HG03103 (cell line): ENCODE measurements at regions not wholly inside any gene's neighbourhood (a gene's known extent, or its start where the extent isn't known, plus 50 kb on each side); places are given as distances from the start of the nearest gene placed in this dataset.
"Not testable (repeated sequence)": the region's sequence is repeated elsewhere in the genome, so short reads cannot be mapped to it uniquely, and the experiment has no call there.

Source experiments
- ATAC-seq: cut with Tn5 transposase; IDR thresholded peaks from one replicate; pipeline ENCODE4 v1.9.1; 2021; ENCODE audit warnings: low read depth; ENCODE audit not compliant: unreplicated experiment

DNA sequence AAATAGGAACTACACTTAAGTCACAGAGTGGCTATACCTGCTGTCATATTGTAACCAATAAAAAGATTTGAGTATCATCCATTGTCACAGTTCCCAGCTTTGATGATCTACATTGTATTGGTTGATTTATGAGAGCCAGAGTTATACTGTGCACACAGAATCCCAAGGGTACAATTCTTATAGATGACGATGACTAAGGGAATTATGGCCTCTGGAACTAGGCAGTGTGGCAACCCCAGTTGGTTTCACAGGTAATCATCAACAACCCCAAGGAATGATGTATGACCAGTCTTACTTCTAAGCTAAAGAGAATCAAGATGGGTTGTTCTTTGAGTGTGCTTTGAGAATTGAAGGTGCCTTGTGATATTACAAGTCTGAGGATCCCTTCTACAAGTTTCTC is 217.3 kb downstream of the ETAA1 start:
- no peak for ATAC-seq

DNA sequence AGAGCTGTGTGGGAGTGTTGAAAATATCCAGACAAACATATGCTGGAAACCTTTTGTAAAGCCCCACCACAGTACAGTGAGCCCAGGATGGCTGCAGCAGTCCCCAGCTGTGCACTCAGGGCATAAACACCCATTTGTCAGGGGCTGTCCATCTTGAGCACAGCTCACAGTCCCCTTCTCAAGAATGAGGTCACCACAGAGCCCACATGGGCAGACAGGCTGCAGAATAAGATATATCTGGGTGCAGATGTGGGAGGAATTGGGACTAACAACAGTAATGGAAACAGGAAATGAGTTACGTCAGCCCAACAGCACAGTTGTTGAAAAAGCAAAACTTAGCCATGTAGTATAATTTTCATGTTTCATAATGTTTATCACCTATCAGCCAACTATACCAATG is 219.6 kb downstream of the ETAA1 start:
- peak; percentile 84 for ATAC-seq

DNA sequence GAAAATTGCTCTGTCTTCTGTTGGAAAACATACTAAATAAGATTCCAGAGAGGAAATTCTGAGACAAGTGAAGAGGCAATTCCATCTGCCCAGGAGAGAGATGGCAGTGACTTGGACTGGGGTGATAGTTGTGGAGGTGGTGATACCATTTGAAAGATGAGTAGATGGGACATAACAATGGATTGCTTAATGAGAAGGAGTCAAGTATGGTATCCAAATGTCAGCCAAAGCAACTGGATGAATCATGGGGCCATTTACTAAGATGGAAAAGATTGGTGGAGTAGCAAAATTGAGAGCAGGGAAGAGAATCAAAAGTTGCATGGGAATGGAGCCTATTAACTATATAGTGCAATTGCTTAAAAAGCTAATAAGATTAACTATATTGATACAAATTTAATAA is 222.1 kb downstream of the ETAA1 start:
- ATAC-seq, result no peak

DNA sequence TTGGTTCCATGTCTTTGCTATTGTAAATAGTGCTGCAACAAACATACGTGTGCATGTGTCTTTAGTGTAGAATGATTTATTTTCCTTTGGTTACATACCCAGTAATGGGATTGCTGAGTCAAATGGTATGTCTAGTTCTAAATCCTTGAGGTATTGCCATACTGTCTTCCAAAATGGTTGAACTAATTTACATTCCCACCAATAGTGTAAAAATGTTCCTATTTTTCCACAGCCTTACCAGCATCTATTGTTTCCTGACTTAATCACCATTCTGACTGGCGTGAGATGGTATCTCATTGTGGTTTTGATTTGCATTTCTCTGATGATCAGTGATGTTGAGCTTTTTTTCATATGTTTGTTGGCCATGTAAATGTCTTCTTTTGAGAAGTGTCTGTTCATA is 226.6 kb downstream of the ETAA1 start:
- ATAC-seq, result not testable (repeated sequence)

DNA sequence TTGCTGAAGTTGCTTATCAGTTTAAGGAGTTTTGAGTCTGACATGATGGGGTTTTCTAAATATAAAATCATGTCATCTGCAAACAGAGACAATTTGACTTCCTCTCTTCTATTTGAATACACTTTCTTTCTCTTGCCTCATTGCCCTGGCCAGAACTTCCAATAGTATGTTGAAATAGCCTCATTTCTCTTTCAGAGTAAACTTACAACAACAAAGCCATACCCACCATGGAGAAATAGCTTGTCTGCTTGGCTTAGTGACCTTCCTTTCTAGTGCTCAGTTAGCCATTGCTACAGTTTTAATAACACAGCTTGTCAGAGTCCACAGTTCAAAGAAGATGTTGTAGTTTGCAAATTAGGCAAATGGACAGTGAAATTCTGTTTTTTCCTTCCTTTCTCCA is 228.0 kb downstream of the ETAA1 start:
- no peak for ATAC-seq

DNA sequence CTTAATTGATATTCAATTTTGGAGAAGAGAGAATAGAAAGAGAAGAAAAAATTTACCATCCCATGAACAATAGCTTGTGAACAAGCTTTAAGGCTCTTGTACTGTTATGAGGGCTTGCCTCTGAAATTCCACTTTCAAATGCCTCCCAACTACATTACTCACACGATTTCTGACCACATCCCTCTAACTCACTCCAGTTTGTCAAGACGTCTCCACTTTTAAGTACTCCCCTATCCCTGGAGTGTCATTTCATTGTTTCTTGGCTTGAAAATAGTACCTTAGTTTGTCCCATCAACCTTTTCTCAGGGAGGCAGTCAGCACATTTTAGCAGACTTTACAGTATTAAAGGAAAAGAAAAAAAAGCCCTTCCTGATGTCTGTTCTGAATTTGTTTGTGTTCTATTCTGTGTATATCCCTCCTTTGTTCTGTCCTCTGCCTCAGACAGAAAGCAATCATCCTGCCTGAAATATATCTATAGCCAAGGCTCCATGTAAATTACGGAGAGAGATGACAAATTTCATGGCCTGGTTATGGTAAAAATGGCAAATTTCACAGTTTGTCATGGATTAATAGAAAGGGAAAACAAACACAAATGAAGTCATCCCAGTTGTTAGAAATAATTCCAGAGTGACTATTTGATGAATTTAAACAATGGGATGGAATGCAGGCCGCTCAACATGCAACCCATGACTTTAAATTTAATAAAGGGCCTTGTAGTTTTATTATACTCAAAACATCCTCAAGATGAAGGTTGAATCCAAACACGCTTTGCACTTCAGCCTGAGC is 228.8 kb downstream of the ETAA1 start:
- ATAC-seq, result no peak

DNA sequence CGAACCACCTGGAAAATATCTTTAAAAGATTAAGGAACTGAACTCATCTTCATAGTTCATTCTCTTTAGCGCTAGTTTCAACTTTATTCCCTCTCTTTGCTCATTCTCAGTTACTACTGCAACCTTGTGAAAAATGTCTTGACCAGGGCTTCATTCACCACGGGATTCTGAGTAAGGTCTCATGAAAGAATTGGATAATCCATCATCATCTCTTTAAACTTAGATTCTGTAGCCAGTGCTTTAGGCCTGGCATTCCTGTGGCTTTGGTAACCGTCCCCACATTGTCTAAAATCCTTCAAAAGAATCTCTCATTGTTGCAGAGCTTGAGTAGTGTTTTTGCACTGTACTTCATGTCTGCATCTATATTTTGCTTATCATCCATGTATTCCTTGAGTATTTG is 229.5 kb downstream of the ETAA1 start:
- no peak for ATAC-seq

DNA sequence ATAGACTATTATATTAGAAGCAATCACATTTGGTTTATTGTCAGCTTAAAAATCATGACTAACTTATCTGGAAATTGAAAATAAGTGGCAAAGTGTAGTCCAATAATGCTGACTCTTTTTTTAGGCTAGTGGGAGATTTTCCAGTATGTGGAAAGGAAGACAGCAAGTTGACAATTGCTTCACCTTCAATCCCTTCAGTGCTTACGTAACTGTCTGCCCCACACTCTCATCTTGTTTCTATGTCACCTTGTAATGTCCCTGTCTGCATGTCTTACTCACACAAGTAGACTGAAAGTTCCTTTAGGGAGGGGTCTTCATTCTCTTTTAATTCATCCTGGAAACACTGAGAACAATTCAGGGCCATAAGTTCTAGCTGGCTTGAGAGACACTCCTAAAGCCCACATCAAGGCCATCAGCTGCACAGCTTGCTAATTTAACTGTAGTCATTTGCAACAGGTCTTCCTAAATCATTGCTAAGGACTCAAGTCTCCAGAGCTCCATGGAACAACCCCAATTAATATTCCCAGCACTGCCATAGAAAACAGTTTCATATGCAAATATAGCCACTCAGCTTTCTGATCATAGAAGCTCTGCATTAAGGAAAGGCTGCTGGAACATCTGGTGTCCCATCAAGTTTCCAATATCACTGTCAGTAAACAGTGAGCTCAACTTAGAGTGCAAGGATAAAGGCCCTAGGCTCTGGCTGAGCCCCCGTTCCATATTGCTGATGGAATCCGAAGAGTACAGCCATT is 230.5 kb downstream of the ETAA1 start:
- ATAC-seq, result no peak

DNA sequence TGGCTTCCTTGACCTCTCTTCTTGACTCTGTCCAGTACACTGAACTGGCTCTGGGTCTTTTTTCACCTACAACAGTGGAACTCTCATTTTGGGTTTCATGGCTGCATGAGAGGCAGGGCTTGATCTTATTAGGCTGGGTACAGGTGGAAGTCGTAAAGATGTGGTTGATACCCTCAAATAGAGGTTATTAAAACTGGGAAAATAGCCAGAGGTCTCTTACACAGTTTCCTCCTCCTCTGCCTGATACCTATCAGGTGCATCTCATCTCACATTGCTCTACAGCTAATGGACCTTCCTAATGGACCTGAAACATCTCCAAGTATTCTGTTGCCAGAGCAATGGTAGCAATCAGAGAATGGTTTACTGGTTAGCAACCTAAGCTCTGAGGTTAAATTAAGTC is 231.8 kb downstream of the ETAA1 start:
- no peak for ATAC-seq

DNA sequence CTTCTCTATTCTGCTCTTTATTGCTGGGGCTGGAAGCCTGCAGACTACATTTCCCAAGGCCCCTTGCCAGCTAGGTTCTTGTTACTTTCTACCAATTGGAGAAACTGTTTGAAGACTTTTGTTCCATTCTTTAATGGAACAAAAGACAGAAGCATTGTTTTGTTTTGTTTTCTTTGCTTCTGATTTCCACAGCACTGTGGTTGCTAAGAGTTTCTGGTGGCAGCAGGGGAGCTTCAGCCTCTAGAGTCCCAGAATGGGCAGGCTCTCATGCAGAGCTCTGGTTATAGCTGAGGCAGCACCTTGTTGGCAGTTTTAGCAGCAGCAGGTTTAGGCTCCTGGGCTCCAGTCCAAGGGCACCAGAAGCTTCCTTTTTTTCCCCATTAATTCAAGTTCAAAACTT is 234.3 kb downstream of the ETAA1 start:
- no peak for ATAC-seq

DNA sequence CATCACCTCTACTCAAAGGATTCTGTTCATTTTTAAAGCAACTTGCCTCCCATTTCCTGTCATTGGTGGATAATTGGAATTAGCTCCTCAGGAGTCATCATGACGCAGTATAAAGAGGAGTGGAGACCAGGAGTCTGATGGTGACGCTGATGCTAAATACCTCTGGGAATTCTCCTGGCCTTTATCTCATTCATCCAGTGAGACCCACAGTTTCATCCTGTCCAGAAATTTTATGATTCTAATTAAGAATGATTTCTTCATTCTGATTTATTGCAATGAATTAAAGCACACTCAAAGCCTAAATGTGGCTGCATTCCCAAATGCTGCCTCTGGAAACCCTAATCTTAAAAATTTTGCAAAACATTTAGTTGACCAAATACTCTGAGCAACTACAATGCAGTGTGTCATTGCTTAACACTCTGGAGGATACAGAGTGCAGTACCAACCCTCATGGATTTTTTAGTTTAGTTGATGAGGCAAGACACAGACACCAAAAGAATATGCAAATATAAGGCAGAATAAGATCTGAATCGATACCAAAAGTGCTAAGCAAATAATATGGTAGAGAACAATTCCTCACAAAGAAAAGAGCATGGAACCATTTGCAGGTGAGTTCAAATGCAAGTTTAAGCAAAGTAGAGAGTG is 236.2 kb downstream of the ETAA1 start:
- no peak for ATAC-seq

DNA sequence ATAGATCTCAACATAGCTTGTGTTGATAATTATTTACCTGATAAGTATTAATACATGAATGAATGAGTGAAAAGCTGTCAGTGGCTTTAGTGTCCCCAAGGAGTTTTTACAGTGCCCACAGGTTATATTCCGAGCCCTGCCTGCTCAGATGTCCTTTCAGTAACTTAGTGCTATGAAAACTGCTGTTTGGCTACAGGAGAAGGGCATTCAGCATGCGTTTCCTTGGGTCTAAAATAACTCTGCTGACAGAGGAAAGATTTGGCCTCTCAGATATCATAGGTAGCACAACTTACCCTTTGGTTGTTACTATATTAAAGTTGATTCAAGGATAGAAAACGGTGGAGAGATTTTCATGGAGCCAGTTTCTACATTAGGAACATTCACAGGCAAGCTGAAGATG is 241.0 kb downstream of the ETAA1 start:
- no peak for ATAC-seq

DNA sequence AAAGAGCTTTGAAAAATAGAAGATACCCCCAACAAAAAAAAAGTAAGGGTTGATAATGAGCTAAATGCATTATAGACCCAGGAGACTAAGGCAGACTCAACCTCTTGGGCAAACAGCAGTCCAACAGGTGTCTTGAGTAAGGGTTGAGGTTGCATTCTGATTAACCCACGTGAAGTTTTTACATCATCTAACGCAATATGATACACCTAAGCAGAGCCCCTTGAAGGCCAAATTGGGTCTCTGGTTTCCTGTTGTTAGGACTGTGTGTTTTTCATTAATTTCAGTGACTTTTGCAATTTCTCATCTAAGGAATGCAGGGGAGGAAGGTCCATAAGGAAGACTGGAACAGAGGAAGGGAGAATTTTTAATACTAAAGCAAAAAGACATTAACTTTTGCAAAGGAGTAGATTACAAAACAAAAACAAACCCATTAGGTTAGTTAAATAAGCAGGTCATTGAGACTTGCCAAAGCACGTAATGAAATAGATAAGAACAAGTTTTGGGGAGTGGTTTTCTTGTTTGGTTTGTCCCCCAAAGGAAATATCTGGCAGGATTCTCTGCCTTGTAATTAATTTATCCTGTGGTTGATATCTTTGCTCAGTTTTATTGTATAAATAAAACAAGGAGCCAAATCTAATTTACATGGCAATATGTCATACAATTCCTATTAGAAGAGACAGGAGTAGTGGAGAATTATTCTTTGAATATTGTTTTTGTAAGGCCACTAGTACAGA is 244.3 kb downstream of the ETAA1 start:
- no peak for ATAC-seq

DNA sequence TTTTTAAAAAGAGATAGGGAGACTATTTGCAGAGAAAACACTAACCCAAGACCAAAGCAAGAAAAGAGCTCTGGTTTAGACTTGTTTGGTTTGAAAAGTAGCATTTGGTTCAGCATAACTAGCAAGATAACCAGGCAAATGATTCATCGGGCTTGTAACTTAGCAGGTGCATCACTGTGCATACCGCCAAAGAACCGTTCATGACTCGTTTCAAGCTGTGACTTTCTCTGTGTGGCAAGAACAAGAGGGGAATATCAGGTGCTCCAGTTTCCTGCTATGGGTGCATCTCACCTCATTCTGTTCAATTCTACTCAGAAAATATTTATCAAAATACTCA is 244.9 kb downstream of the ETAA1 start:
- ATAC-seq, result no peak

DNA sequence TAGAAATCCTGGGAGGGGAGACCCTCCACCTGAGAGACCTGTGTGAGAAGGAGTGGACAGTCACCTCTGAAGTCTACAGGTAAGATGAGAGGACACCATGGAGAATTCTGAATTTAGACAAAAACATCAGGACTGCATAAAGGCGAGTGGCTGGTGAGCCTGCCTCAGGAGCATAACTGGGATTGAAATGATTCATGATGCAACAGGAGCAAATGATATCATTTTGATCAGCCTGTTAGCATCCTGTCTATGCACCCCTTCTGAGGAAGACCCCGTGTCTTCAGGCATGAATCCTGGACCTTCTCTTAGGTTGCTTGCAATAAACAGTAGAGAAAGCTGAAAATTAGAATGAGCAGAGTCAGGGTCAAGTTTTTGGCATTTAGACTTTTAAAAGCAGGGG is 245.8 kb downstream of the ETAA1 start:
- no peak for ATAC-seq

DNA sequence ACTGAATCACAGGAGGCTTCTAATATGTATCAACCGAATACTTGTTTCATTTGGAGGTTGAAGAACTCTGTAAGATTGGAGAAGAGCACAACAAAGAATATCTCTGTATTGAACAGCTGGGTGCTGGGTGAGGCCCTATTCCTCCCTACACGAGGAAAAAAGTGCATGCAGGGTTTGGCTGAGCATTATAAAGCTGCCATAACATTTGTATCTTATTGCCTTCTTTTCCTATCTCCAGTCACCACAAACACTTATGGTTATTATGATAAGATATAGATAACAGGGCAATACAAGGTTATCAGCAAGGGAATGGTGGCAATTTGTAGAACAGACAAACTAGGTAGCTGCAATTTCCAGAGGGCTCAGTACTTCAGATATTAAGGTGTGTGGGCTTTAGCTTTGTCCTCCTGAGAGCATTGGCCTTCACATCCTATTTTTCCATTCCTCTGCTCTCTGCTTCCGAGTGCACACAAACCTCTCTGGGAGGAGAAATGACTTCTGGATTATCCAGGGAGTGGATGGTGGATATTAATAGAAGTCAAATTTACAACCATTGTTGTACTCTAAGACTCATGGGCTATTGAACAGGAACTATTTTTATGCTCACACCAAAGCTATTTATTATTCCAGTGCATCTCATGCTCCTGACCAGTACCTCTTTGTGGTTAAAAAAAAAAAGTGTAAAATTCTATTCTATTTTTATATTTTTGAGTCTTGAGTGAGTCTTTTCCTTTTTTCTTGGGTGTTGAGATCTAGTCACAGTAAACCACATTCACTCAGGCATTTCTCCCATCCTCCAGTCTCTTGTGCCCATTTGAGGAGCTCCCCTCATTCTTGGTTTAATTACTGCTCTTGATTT is 248.4 kb downstream of the ETAA1 start:
- no peak for ATAC-seq

DNA sequence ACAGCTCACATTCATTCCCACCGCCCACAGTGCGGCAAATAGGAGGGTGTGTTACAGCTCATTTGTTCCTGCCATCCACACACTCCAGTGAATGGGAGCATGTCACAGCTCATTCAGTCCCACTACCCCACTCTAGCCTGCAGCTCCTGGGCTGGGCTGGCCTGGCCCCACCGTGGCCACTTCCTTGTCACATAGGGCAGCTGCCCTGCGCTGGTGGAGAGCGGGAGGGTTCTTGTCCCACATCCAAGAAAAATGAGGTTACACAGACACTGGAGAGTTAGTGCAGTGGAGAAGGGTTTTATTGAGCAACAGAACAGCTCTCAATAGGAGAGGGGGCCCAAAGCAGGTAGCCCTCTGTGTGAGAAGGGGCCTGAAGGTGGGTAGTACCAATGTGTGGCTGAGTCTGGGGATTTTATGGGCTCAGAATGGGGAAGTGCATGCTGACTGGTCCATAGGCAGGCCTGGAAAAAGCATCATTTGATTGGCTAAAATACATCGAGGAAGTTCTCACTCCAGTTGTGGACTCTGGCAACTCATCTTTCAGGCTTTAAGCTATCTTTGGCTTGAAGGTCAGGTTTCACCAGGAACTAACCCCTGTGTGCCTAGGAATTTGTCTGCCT is 249.7 kb downstream of the ETAA1 start:
- ATAC-seq, result no peak

DNA sequence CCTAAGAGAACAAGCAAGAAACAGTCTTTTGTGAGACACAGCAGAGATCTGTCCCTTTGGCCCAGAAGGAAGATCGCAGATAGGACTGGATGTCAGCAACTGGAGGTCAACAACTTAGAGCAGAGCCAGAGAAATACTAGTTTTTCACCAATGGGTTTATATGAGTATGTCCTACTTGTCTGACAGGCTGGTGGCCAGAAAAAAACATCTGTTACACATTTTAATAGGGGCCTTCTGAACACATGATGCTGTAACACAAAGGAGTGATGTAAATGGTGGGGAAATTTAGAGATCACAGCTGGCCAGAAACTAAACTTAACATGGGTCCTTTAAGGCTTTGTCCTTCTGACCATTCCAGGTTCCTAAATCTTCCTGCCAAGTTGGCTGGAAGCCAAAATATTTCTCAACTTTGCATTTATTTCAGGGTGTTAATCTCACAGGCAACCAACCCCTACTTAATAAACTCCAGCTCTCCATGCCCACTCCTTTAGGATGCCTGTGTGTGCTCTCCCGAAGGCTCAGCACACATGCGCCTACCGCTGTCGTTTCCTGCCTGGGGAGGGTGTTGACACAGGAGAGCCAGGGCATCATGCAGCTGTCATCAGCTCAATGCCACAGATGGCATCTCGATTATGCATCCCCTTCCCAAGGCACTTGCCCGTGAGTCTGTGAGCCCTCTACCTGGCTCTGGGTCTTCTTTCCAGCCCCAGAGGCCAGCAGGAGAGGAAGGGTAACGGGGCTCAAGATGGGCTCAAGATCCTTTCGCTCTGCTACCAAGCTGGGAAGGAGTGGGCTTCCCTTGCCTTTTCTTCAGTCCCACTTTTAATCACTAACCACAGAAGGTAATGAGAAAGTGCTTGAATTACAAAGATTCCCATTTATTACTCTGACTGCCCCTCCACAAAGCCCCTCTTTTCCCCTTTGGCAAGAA is 252.5 kb downstream of the ETAA1 start:
- no peak for ATAC-seq
